ENCODE measurements at regions not wholly inside any gene's neighbourhood (a gene's known extent, or its start where the extent isn't known, plus 50 kb on each side); places are given as distances from the start of the nearest gene placed in this dataset.
"Not testable (repeated sequence)": the region's sequence is repeated elsewhere in the genome, so short reads cannot be mapped to it uniquely, and the experiment has no call there.

- TF ChIP-seq CTCF (IDR thresholded peaks at IDR 0.05; ENCODE audit: partially characterized antibody, unreplicated experiment), result no peak
- Mint-ChIP-seq H3K4me1 (ENCODE audit: low read depth, unreplicated experiment) (peaks cover 3% of the 10 kb centered on the region), H3K27me3 (ENCODE audit: unreplicated experiment) (peaks cover 3% of the 10 kb centered on the region), H3K4me3 (ENCODE audit: unreplicated experiment) (no peak overlapping the region), H3K36me3 (ENCODE audit: unreplicated experiment) (no peaks in the 10 kb centered on the region), H3K27ac (ENCODE audit: unreplicated experiment) (no peak overlapping the region), H3K9me3 (ENCODE audit: unreplicated experiment) (no peaks in the 10 kb centered on the region)
- no peak for DNase-seq
These were observed 211.6 kb upstream of the SDK2 start for GRCh38 chr17:73855720-73856333.

GRCh38 chr17:73856556-73856955 is 212.3 kb upstream of the SDK2 start:
- H3K27ac Mint-ChIP-seq (ENCODE audit: unreplicated experiment), result peak overlapping the region; percentile 28
- TF ChIP-seq CTCF (IDR thresholded peaks at IDR 0.05; ENCODE audit: partially characterized antibody, unreplicated experiment), result no peak
- H3K36me3 Mint-ChIP-seq (ENCODE audit: unreplicated experiment), result no peaks in the 10 kb centered on the region
- DNase-seq, result peak; percentile 41
- no peaks in the 10 kb centered on the region for H3K9me3 Mint-ChIP-seq (ENCODE audit: unreplicated experiment)
- H3K27me3 Mint-ChIP-seq (ENCODE audit: unreplicated experiment), result peaks cover 3% of the 10 kb centered on the region
- peaks cover 3% of the 10 kb centered on the region for H3K4me1 Mint-ChIP-seq (ENCODE audit: low read depth, unreplicated experiment)
- H3K4me3 Mint-ChIP-seq (ENCODE audit: unreplicated experiment), result no peak overlapping the region

- H3K4me1 Mint-ChIP-seq (ENCODE audit: low read depth, unreplicated experiment); H3K4me3 Mint-ChIP-seq (ENCODE audit: unreplicated experiment); DNase-seq; H3K27me3 Mint-ChIP-seq (ENCODE audit: unreplicated experiment); H3K27ac Mint-ChIP-seq (ENCODE audit: unreplicated experiment); H3K9me3 Mint-ChIP-seq (ENCODE audit: unreplicated experiment); H3K36me3 Mint-ChIP-seq (ENCODE audit: unreplicated experiment): not testable (repeated sequence)
These were observed 215.3 kb upstream of the SDK2 start for GRCh38 chr17:73859439-73860008.

DNA sequence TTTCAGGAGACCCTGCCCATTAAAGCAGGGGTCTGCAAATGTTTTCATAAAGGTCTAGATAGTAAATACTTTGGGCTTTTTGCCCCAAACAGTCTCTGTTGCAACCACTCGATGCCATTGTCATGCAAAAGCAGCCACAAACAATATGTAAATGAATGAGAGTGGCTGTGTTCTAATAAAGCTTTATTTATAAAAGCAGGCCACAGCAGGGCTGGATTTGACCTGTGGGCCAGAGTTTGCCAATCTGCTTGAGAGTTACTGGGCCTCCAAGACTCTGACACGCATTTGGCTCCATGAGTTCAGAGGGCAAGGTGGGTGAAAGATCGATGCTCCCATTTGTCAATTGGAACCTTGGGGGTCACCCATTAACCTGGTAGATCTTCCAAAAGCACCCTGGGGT is 217.3 kb upstream of the SDK2 start:
- DNase-seq, result no peak
- Mint-ChIP-seq H3K36me3 (ENCODE audit: unreplicated experiment) (no peaks in the 10 kb centered on the region), H3K27ac (ENCODE audit: unreplicated experiment) (no peak overlapping the region), H3K4me3 (ENCODE audit: unreplicated experiment) (no peak overlapping the region), H3K27me3 (ENCODE audit: unreplicated experiment) (no peaks in the 10 kb centered on the region), H3K4me1 (ENCODE audit: low read depth, unreplicated experiment) (no peaks in the 10 kb centered on the region), H3K9me3 (ENCODE audit: unreplicated experiment) (peaks cover 1% of the 10 kb centered on the region)
- no peak for TF ChIP-seq CTCF (IDR thresholded peaks at IDR 0.05; ENCODE audit: partially characterized antibody, unreplicated experiment)

- no peak for DNase-seq
- TF ChIP-seq CTCF (IDR thresholded peaks at IDR 0.05; ENCODE audit: partially characterized antibody, unreplicated experiment), result no peak
- Mint-ChIP-seq H3K4me3 (ENCODE audit: unreplicated experiment) (no peak overlapping the region), H3K9me3 (ENCODE audit: unreplicated experiment) (peaks cover 1% of the 10 kb centered on the region), H3K4me1 (ENCODE audit: low read depth, unreplicated experiment) (no peaks in the 10 kb centered on the region), H3K36me3 (ENCODE audit: unreplicated experiment) (no peaks in the 10 kb centered on the region), H3K27me3 (ENCODE audit: unreplicated experiment) (no peaks in the 10 kb centered on the region), H3K27ac (ENCODE audit: unreplicated experiment) (no peak overlapping the region)
These were observed 219.7 kb upstream of the SDK2 start for GRCh38 chr17:73863761-73864535.

Data from glutamatergic neuron (in vitro differentiated cells).